Cerebellar cortex (tissue), 1 donor: ENCODE measurements at regions not wholly inside any gene's neighbourhood (a gene's known extent, or its start where the extent isn't known, plus 50 kb on each side); places are given as distances from the start of the nearest gene placed in this dataset.
"Not testable (repeated sequence)": the region's sequence is repeated elsewhere in the genome, so short reads cannot be mapped to it uniquely, and the experiment has no call there.

ENCODE experiments used
- DNase-seq: peaks from one replicate; pipeline ENCODE4 v3.0.0-alpha.2; 2015; ENCODE audit warnings: low spot score

- DNase-seq, result no peak
Observed at GRCh38 chr6:135655055-135655454, 157.5 kb upstream of the AHI1 start.

- no peak for DNase-seq
Observed at GRCh38 chr6:135657207-135657606, 159.7 kb upstream of the AHI1 start.

GRCh38 chr6:135658481-135658880, 160.9 kb upstream of the AHI1 start:
- no peak for DNase-seq

- no peak for DNase-seq
Observed at GRCh38 chr6:135658916-135659315, 161.4 kb upstream of the AHI1 start.

- DNase-seq, result no peak
Observed at GRCh38 chr6:135664527-135664926, 167.0 kb upstream of the AHI1 start.

- no peak for DNase-seq
Observed at GRCh38 chr6:135665935-135666334, 168.4 kb upstream of the AHI1 start.

GRCh38 chr6:135667691-135668455, 170.3 kb upstream of the AHI1 start:
- DNase-seq, result no peak

- no peak for DNase-seq
Observed at GRCh38 chr6:135672256-135672655, 174.7 kb upstream of the AHI1 start.

GRCh38 chr6:135673501-135674309, 176.2 kb upstream of the AHI1 start:
- no peak for DNase-seq

GRCh38 chr6:135675026-135675425, 176.5 kb upstream of the PDE7B start:
- DNase-seq, result no peak

GRCh38 chr6:135675862-135676261, 175.6 kb upstream of the PDE7B start:
- DNase-seq, result peak; percentile 4

- DNase-seq, result no peak
Observed at GRCh38 chr6:135680964-135681913, 170.3 kb upstream of the PDE7B start.

- DNase-seq, result no peak
Observed at GRCh38 chr6:135686784-135687301, 164.7 kb upstream of the PDE7B start.

- not testable (repeated sequence) for DNase-seq
Observed at GRCh38 chr6:135688476-135688875, 163.0 kb upstream of the PDE7B start.

GRCh38 chr6:135692426-135692825, 159.1 kb upstream of the PDE7B start:
- no peak for DNase-seq

GRCh38 chr6:135693811-135694370, 157.6 kb upstream of the PDE7B start:
- DNase-seq, result no peak

GRCh38 chr6:135699705-135700104, 151.8 kb upstream of the PDE7B start:
- DNase-seq, result no peak

- DNase-seq, result no peak
Observed at GRCh38 chr6:135701426-135701825, 150.1 kb upstream of the PDE7B start.

GRCh38 chr6:135703007-135703406, 148.5 kb upstream of the PDE7B start:
- no peak for DNase-seq

GRCh38 chr6:135703621-135704020, 147.9 kb upstream of the PDE7B start:
- DNase-seq, result no peak

- no peak for DNase-seq
Observed at GRCh38 chr6:135707426-135707825, 144.1 kb upstream of the PDE7B start.

- no peak for DNase-seq
Observed at GRCh38 chr6:135710042-135710441, 141.5 kb upstream of the PDE7B start.
